GM21390 (cell line): ENCODE measurements at regions not wholly inside any gene's neighbourhood (a gene's known extent, or its start where the extent isn't known, plus 50 kb on each side); places are given as distances from the start of the nearest gene placed in this dataset.

Experiments
- ATAC-seq: cut with Tn5 transposase; IDR thresholded peaks from one replicate; pipeline ENCODE4 v1.9.1; 2021; ENCODE audit not compliant: unreplicated experiment

DNA sequence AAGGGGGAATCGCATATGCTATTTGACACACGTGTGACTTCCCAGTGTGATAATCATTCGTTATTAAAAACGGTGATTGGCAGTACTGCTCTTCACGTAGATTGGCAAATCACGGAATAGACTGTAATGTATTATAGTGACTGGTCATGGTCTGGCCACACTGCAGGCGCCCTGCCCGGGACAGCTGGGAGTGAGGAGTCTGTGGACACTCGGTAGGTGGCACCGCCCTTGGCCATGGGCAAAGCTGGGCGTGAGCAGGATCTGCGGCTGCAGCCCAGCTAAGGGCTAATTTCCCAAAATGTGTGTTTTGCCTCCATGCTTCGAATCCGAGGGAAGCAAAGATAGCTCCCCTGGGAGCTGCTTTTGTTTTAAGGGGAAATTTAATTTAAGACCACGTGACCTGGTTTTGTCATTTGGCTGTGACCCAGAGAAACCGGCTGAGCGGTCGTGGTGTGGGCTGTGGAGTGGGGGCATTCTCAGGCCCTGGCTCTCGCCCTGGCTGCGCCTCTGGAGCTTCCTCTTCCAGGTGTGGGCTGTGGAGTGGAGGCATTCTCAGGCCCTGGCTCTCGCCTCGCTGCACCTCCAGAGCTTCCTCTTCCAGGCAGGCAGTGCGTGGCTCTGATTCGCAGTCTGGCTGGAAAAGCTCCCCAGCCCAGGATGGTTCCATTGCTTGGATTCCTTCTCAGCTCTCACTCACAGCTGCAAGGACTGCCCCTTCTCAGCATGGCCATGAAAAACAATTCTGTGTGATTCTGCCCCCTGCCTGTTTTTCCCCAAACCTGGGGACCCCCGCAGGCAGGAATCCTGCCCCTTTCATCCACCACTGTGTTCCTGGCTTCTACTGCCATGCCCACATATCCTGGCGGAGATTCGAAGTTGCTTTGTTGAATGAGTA lies 131.1 kb downstream of the OLFM1 start:
- no peak for ATAC-seq

GRCh38 chr9:135219676-135220600 lies 132.5 kb downstream of the OLFM1 start:
- ATAC-seq = no peak

- ATAC-seq = no peak
Observed at GRCh38 chr9:135220601-135221575, 133.4 kb downstream of the OLFM1 start.

DNA sequence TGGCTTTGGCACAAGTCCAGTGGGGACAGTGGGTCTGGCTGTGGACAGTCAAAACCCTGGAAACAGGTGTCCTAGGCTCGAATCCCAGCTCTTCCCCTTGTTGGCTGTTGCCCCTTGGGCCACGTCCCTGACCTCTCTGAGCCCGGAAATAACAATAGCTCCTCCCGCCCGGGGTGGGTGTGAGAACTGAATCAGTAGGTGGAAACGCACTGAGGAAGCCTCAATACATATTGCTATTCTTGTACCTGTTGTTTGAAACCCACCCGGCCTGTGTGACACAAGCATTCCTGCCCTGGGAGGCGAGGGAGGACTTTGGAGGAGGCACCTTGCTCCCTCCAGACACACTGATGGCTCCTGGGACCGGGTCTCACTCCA lies 134.1 kb downstream of the OLFM1 start:
- no peak for ATAC-seq

- ATAC-seq = no peak
Observed at GRCh38 chr9:135221951-135222631, 134.6 kb downstream of the OLFM1 start.

DNA sequence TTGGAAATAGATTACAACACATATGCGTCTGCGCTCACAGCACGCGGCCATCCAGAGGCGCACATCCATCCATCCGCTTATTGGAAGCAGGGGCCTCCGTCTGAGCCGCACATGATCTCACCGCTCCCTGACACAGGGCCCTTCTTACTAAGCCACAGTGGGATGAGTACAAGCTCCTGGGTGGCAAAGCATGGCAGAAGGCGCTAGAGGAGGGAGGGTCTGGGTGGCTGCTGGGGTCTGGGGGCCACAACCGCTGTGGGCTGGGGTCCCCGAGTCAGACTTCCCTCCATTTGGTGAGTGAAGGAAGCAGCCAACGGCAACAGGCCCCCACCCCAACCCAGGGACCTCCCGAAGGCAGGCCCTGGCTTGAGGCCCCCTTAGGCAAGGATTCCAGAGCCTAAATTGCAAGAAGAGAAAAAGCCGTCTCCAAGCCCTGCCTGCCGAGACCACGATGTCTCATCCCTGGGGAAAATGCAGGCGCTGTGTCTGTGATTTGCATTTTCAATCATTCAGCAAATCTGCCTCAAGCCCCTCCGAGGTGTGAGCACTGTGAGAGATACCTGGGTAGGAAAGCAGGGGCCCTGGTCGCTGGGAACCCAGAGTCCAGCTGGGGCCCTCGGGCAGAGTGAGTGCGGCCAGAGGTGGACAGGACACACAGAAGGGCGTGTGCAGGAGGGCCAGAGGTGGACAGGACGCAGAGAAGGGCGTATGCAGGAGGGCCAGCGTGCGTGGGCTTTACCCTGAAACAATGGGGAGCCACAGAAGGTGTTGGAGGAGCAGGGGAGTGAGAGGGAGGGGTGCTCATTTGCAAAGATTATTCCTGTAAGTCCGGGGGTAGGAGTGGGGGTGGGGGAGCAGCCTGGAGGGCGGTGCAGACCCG lies 135.7 kb downstream of the OLFM1 start:
- ATAC-seq = no peak

- ATAC-seq = no peak
Observed at GRCh38 chr9:135223831-135224230, 136.4 kb downstream of the OLFM1 start.

DNA sequence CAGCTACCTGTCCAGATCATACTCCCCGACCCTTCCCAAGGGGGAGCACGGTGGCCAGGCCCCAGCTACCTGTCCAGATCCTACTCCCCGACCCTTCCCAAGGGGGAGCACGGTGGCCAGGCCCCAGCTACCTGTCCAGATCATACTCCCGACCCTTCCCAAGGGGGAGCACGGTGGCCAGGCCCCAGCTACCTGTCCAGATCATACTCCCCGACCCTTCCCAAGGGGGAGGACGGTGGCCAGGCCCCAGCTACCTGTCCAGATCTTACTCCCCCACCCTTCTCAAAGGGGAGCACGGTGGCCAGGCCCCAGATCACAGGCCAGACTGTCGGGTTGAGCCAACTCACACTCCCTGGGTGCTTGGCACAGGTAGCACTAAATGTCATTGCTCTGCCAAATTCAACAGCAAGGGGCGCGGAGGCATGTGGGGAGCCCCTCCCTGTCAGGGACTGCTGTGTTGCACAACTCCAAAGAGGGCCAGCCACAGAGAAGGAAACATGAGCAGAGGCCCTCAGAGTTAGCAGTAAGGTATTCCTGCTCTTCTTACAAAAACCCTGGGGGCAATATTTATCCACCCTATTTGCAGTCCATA lies 136.9 kb downstream of the OLFM1 start:
- ATAC-seq = no peak

DNA sequence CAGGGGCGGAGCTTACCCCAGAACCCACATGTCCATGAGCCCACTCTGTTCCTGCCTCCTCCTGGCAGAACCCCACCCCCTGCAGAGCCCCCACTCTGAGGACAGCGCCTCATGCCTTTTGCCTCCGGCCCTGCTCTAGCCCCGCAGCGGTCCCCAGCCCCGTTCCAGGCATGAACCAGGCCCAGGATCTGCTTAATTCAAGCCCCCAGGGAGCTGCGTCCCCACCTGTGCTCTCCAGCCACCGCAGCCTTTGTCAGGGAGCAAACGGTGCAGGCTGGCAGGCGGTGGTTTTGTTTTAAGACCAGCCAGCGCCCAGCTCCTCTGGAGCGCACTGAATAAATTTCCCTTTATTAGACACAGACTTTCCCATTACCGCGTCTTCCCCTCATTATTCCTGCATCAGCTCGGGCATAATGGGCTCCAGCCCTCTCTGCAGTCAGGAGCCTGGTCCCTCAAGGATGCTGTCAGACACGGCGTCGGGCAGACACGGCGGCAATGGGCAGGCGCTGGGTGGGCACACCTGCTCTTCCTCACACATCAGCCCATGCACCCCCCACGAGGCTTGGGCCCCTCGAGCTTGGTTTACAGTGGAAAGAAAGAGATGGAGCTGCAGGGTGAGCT lies 137.6 kb downstream of the OLFM1 start:
- no peak for ATAC-seq

- no peak for ATAC-seq
Observed at GRCh38 chr9:135225619-135226228, 138.3 kb downstream of the OLFM1 start.

GRCh38 chr9:135226369-135227050 lies 139.0 kb downstream of the OLFM1 start:
- no peak for ATAC-seq

GRCh38 chr9:135227641-135228251 lies 140.3 kb downstream of the OLFM1 start:
- no peak for ATAC-seq

GRCh38 chr9:135228345-135228982 lies 141.0 kb downstream of the OLFM1 start:
- no peak for ATAC-seq

- ATAC-seq = no peak
Observed at GRCh38 chr9:135228983-135229625, 141.6 kb downstream of the OLFM1 start.

- no peak for ATAC-seq
Observed at GRCh38 chr9:135229701-135230385, 142.4 kb downstream of the OLFM1 start.
